Type B pancreatic cell (in vitro differentiated cells): ENCODE measurements at regions not wholly inside any gene's neighbourhood (a gene's known extent, or its start where the extent isn't known, plus 50 kb on each side); places are given as distances from the start of the nearest gene placed in this dataset.
"Not testable (repeated sequence)": the region's sequence is repeated elsewhere in the genome, so short reads cannot be mapped to it uniquely, and the experiment has no call there.

Experiments used
- DNase-seq: peaks from one replicate; pipeline ENCODE4 v3.0.0; 2021; ENCODE audit warnings: mixed read lengths; ENCODE audit not compliant: unreplicated experiment; ENCODE audit errors: extremely low spot score
- H3K27ac Mint-ChIP-seq: 2 replicates; pipeline ENCODE4 v1.8.0; 2021; ENCODE audit warnings: mild to moderate bottlenecking, mixed read lengths
- H3K27me3 Mint-ChIP-seq: 2 replicates; pipeline ENCODE4 v1.8.0; 2021; ENCODE audit warnings: mixed read lengths
- H3K36me3 Mint-ChIP-seq: 2 replicates; pipeline ENCODE4 v1.8.0; 2021; ENCODE audit warnings: mixed read lengths
- H3K4me1 Mint-ChIP-seq: one replicate; pipeline ENCODE4 v1.8.0; 2021; ENCODE audit warnings: mixed read lengths; ENCODE audit not compliant: unreplicated experiment
- H3K4me3 Mint-ChIP-seq: 2 replicates; pipeline ENCODE4 v1.8.0; 2021; ENCODE audit warnings: mild to moderate bottlenecking, mixed read lengths
- H3K9me3 Mint-ChIP-seq: 2 replicates; pipeline ENCODE4 v1.8.0; 2021; ENCODE audit warnings: mixed read lengths
- TF ChIP-seq, protein P1 (sequence below): fragments of 200-600 bp; sonication (generic); conservative IDR thresholded peaks from 2 replicates; pipeline ENCODE4 v1.5.0; 2021; ENCODE audit warnings: antibody characterized with exemption, mild to moderate bottlenecking

DNA sequence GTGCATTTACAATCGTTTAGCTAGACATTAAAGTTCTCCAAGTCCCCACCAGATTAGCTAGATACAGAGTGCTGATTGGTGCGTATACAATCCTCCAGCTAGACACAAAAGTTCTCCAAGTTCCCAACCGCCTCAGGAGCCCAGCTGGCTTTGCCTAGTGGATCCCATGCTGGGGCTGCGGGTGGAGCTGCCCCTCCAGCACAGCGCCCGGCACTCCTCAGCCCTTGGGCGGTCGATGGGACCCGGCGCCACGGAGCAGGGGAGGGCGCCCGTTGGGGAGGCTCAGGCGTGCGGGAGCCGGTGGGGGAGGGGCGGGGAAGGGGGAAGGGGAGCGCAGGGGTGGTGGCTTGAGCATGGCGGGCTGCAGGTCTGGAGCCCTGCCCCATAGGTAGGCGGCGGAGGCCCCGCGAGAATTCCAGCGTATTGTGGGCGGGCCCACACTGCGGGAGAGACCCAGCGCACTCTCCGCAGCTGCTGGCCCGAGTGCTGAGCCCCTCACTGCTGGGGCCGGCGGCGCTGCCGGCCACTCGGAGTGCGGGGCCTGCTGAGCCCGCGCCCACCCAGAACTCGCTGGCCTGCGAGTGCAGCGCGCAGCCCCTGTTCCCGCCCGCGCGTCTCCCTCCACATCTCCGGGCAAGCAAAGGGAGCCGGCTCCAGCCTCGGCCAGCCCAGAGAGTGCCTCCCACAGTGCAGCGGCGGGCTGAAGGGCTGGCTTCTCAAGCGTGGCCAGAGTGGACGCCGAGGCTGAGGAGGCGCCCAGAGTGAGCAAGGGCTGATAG is 907.5 kb downstream of the CDH8 start:
- H3K36me3 Mint-ChIP-seq = no peaks in the 10 kb centered on the region
- no peak for DNase-seq
- no peaks in the 10 kb centered on the region for H3K27me3 Mint-ChIP-seq
- peak overlapping the region; percentile 63 for H3K4me3 Mint-ChIP-seq
- TF ChIP-seq, protein P1, sequence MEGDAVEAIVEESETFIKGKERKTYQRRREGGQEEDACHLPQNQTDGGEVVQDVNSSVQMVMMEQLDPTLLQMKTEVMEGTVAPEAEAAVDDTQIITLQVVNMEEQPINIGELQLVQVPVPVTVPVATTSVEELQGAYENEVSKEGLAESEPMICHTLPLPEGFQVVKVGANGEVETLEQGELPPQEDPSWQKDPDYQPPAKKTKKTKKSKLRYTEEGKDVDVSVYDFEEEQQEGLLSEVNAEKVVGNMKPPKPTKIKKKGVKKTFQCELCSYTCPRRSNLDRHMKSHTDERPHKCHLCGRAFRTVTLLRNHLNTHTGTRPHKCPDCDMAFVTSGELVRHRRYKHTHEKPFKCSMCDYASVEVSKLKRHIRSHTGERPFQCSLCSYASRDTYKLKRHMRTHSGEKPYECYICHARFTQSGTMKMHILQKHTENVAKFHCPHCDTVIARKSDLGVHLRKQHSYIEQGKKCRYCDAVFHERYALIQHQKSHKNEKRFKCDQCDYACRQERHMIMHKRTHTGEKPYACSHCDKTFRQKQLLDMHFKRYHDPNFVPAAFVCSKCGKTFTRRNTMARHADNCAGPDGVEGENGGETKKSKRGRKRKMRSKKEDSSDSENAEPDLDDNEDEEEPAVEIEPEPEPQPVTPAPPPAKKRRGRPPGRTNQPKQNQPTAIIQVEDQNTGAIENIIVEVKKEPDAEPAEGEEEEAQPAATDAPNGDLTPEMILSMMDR = no peak
- H3K4me1 Mint-ChIP-seq = no peaks in the 10 kb centered on the region
- no peaks in the 10 kb centered on the region for H3K9me3 Mint-ChIP-seq
- H3K27ac Mint-ChIP-seq = no peak overlapping the region

DNA sequence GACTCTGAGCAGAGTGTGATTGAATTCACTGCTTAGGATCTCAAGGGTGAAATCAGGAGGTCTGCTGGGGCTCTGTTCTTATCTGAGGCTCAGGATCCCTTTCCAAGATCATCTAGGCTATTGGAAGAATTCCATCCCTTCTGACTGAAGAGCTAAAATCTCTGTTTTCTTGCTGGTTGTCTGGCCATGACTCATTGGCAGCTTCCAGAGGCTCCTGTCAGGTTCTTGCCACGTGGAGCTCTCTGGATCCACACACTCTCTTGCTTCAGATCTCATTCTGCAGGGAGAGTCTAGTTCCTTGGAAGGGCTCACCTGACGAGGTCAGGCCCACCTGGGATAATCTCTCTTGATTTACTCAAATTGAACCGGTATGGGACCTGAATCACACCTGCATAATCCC is 930.7 kb downstream of the CDH8 start:
- Mint-ChIP-seq H3K9me3 (no peaks in the 10 kb centered on the region), H3K27me3 (no peaks in the 10 kb centered on the region), H3K4me3 (no peak overlapping the region), H3K4me1 (no peaks in the 10 kb centered on the region), H3K36me3 (no peaks in the 10 kb centered on the region), H3K27ac (no peak overlapping the region)
- TF ChIP-seq, protein P1 = no peak
- no peak for DNase-seq

DNA sequence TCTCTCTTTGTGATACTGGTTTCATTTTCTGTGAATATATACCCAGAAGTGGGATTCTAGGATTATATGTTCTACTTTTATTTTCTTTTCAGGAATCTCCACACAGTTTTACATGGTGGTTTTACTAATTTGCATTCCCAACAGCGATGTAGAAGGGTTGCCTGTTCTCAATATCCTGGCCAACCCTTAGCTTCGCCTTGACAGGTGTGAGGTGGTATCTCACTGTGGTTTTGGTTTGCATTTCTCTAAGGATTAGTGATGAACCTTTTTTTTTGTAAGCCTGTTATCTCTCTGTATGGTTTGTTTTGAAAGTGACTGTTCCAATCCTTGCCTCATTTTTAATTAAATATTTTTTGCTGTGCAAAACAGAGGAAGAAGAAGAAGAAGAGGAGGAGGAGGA is 937.7 kb downstream of the CDH8 start:
- H3K36me3 Mint-ChIP-seq = no peaks in the 10 kb centered on the region
- no peaks in the 10 kb centered on the region for H3K4me1 Mint-ChIP-seq
- no peaks in the 10 kb centered on the region for H3K27me3 Mint-ChIP-seq
- no peak overlapping the region for H3K27ac Mint-ChIP-seq
- no peak overlapping the region for H3K4me3 Mint-ChIP-seq
- TF ChIP-seq, protein P1 = no peak
- DNase-seq = no peak
- peaks cover 4% of the 10 kb centered on the region for H3K9me3 Mint-ChIP-seq

DNA sequence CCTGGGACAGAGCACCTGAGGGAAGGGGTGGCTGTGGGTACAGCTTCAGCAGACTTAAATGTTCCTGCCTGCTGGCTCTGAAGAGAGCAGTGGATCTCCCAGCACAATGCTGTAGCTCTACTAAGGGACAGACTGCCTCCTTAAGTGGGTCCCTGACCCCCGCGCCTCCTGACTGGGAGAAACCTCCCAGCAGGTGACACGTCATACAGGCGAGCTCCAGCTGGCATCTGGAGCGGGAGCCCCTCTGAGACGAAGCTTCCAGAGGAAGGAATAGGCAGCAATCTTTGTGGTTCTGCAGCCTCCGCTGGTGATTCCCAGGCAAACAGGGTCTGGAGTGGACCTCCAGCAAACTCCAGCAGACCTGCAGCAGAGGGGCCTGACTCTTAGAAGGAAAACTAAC is 944.9 kb downstream of the CDH8 start:
- not testable (repeated sequence) for H3K36me3 Mint-ChIP-seq, H3K27me3 Mint-ChIP-seq, H3K4me1 Mint-ChIP-seq, H3K4me3 Mint-ChIP-seq, H3K27ac Mint-ChIP-seq, H3K9me3 Mint-ChIP-seq, DNase-seq

DNA sequence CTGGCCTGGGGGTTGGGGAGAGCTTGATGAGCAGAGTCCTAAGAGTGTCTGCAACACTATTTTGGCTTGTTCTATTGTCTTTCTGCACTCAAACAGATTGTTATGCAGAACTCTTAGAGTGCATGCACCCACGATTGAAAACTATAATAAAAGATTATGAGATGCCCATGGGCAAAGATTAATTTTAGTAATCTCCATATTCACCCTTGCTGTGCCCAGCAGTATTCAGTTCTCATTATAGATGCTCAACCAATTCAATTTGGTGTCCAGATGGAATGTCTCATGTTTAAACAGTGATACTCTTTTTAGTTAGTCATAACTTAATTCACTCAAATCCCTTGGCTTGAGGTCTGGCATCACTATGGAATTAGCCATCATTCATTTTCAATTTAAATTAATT is 952.5 kb downstream of the CDH8 start:
- H3K9me3 Mint-ChIP-seq = no peaks in the 10 kb centered on the region
- TF ChIP-seq, protein P1 = no peak
- no peaks in the 10 kb centered on the region for H3K36me3 Mint-ChIP-seq
- H3K27ac Mint-ChIP-seq = no peak overlapping the region
- no peaks in the 10 kb centered on the region for H3K4me1 Mint-ChIP-seq
- no peaks in the 10 kb centered on the region for H3K27me3 Mint-ChIP-seq
- H3K4me3 Mint-ChIP-seq = no peak overlapping the region
- no peak for DNase-seq

DNA sequence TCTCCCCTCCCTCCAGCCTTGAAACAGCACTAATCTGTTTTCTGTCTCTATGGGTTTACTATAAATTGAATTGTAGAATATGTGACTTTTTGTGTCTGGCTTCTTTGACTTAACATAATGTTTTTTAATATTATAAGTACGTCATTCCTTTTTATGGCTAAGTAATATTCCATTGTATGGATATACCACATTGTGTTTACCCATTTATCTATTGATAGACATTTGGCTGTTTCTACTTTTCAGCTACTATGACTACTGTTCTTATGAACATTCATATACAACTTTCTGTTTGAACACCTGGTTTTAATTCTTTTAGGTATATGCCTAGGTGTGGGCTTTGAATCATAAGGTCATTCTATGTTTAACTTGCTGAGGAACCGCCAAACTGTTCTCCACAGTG is 961.9 kb downstream of the CDH8 start:
- Mint-ChIP-seq H3K4me3 (no peak overlapping the region), H3K27ac (no peak overlapping the region), H3K36me3 (no peaks in the 10 kb centered on the region), H3K27me3 (no peaks in the 10 kb centered on the region), H3K4me1 (no peaks in the 10 kb centered on the region), H3K9me3 (peaks cover 11% of the 10 kb centered on the region)
- DNase-seq = no peak
- TF ChIP-seq, protein P1 = no peak
